ENCODE measurements at regions not wholly inside any gene's neighbourhood (a gene's known extent, or its start where the extent isn't known, plus 50 kb on each side); places are given as distances from the start of the nearest gene placed in this dataset.

GRCh38 chr9:119596703-119597102 is 227.5 kb upstream of the BRINP1 start (continued):
- TF ChIP-seq REST (IDR thresholded peaks at IDR 0.05) (no peak), RXRA (IDR thresholded peaks at IDR 0.05) (no peak), TAF1 (conservative IDR thresholded peaks at IDR 0.05) (no peak), HNF4G (IDR thresholded peaks at IDR 0.05) (no peak), MAX (IDR thresholded peaks at IDR 0.05) (no peak), YY1 (IDR thresholded peaks at IDR 0.05) (no peak), ATF3 (IDR thresholded peaks at IDR 0.05) (no peak)

- no peak overlapping the region for H3K4me3 ChIP-seq (ENCODE audit: low read depth in 1 of 3, low read length in 3 of 3)
- H3K27me3 ChIP-seq (ENCODE audit: control insufficient read depth in 4 of 4, insufficient read depth in 4 of 4, low read length in 3 of 4), result peaks cover 0 to 2% (median 0%) of the 10 kb centered on the region in 4 donors
- H3K4me1 ChIP-seq (ENCODE audit: control insufficient read depth in 4 of 4, insufficient read depth in 4 of 4, low read length in 3 of 4), result no peaks in the 10 kb centered on the region
- TF ChIP-seq HNF4G (IDR thresholded peaks at IDR 0.05), result no peak
- TF ChIP-seq YY1 (IDR thresholded peaks at IDR 0.05), result no peak
- no peak for TF ChIP-seq RXRA (IDR thresholded peaks at IDR 0.05)
- TF ChIP-seq ZBTB33 (IDR thresholded peaks at IDR 0.05), result no peak
- no peak for TF ChIP-seq ATF3 (IDR thresholded peaks at IDR 0.05)
- TF ChIP-seq CTCF (IDR thresholded peaks at IDR 0.05; ENCODE audit: low read depth, low read length, missing input control), result no peak
- TF ChIP-seq TAF1 (conservative IDR thresholded peaks at IDR 0.05), result no peak
- no peak for TF ChIP-seq NR2F2 (IDR thresholded peaks at IDR 0.05)
- no peak for TF ChIP-seq EGR1 (IDR thresholded peaks at IDR 0.05; ENCODE audit: low read depth in 2 of 2)
- TF ChIP-seq JUND (IDR thresholded peaks at IDR 0.05), result no peak
- no peak for TF ChIP-seq HNF4A (conservative IDR thresholded peaks at IDR 0.05)
- no peak for TF ChIP-seq REST (IDR thresholded peaks at IDR 0.05)
- no peak for TF ChIP-seq SP1 (IDR thresholded peaks at IDR 0.05)
- no peak for TF ChIP-seq FOXA2 (IDR thresholded peaks at IDR 0.05)
- no peak for TF ChIP-seq MAX (IDR thresholded peaks at IDR 0.05)
- no peak for TF ChIP-seq GABPA (IDR thresholded peaks at IDR 0.05 in 1 of 2, conservative IDR thresholded peaks at IDR 0.05 in 1 of 2)
- TF ChIP-seq RAD21 (IDR thresholded peaks at IDR 0.05), result no peak
- 61% methylated on average over 12 of the region's 12 CpGs for WGBS
- no peaks in the 10 kb centered on the region for H3K9me3 ChIP-seq (ENCODE audit: control insufficient read depth in 4 of 4, low read length in 3 of 4)
- H3K9ac ChIP-seq (ENCODE audit: low read depth in 1 of 2, low read length in 2 of 2), result no peak overlapping the region
- no peaks in the 10 kb centered on the region for H3K36me3 ChIP-seq (ENCODE audit: control insufficient read depth in 4 of 4, insufficient read depth in 3 of 4, low read depth in 1 of 4, low read length in 3 of 4)
- no peak overlapping the region for H3K27ac ChIP-seq (ENCODE audit: low read depth in 1 of 2, low read length in 2 of 2)
- DNase-seq (ENCODE audit: low spot score), result no peak
Observed at GRCh38 chr9:119588874-119589744, 219.9 kb upstream of the BRINP1 start.

All from liver (tissue), 8 donors.